TTC549 (cell line): ENCODE measurements at regions not wholly inside any gene's neighbourhood (a gene's known extent, or its start where the extent isn't known, plus 50 kb on each side); places are given as distances from the start of the nearest gene placed in this dataset.

Experiments
- FAIRE-seq: peaks from 2 replicates; lab custom pipeline; 2012; peaks lifted over from hg19 to GRCh38; lab: Jason Lieb, UNC

GRCh38 chr13:64413529-64413928, 2816.6 kb downstream of the PCDH9 start:
- no peak for FAIRE-seq

DNA sequence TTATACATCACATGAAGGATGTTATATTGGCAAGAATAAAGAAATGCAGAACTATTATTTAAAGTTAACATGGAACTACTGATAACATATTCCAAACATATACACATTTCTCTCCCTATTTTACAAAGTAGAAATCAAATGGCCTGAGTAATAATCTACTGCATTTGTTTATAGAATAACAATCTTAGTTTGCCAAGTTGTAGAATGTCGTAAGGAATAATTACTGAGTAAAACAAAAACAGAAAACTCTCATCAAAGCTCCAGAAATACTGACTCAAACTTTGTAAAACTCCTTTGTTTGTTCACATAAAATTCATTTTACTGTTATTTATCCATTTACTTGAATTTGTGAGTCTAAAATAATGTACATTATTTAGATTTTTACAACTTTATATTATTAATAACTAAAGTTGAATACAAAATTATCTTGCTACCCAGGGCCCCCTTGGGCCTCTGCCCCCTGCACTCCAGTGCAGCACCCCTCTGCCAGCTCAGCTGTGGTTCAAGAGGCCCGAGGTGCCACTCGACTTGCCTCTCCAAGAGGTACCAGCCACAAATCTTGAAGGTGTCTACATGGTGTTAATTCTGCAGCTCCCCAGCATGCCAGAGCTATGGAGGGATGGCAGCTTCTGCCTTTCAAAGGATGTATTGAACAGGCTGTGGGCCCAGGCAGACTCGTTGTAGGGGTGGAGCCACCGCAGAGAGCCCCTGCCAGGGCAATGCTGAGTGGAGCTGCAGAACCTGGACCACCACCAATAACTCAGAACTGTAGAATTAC, 2819.7 kb downstream of the PCDH9 start:
- FAIRE-seq: no peak

DNA sequence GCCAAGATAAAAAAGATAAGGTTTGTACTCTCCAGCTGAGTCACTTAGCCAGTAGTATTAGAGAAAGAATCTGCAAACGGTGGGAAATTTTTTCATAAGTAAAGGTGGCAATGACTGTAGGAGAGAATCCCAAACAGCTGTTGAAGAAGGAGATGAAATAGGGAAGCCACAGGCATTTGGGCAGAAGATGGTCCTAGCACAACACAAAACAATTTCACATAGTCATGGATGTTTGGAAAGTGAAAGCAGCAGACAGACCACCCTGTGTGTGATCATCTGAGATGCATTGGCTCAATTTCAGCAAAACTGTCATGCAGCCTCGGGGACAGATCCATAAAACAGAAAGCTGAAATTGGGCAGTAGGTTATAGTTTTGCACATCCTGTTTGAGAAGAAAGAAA, 2832.4 kb downstream of the PCDH9 start:
- FAIRE-seq: no peak

GRCh38 chr13:64377606-64378005, 2852.5 kb downstream of the PCDH9 start:
- no peak for FAIRE-seq

- FAIRE-seq: no peak
Observed at GRCh38 chr13:64371461-64371860, 2858.7 kb downstream of the PCDH9 start.

- FAIRE-seq: no peak
Observed at GRCh38 chr13:64371045-64371444, 2859.1 kb downstream of the PCDH9 start.

GRCh38 chr13:64369121-64369520, 2861.0 kb downstream of the PCDH9 start:
- no peak for FAIRE-seq

GRCh38 chr13:64362564-64362963, 2867.6 kb downstream of the PCDH9 start:
- FAIRE-seq: no peak

DNA sequence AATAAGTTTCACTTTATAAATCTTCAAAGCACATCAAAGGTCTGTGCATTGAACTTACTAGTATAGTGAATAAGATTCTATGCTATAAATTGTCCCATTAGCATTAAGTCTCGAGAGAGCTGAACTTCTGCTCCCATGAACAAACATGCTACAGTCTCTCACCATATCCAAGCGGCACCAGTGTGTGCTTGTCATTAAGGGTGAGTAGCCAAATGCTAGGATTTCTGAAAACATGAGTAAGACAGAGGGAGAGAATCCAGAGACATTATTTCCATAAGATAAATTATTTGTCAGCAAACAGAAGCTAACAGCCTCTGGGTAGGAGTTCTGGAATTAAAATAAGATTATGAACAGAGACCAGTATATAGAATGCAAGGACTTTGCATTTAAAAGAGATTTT, 2882.5 kb downstream of the PCDH9 start:
- no peak for FAIRE-seq

GRCh38 chr13:64339373-64340063, 2890.6 kb downstream of the PCDH9 start:
- FAIRE-seq: no peak

DNA sequence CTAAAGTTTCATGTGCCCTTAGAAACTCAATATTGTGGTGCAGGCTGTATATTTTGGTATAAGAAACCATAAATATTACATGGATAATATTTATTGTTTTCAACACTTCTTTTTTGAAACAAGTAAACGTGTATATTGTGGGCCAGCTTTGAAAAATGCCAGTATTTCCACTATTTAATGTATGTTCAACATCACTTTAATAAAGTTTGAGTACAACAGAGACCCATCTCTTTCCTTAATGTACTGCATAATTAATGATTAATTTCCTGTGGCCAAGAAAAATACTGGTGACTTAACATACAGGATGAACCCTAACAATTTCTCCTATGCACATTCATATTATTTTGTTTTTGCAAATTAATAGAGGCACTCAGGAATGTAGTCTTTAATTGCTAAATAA, 2891.5 kb downstream of the PCDH9 start:
- FAIRE-seq: no peak

DNA sequence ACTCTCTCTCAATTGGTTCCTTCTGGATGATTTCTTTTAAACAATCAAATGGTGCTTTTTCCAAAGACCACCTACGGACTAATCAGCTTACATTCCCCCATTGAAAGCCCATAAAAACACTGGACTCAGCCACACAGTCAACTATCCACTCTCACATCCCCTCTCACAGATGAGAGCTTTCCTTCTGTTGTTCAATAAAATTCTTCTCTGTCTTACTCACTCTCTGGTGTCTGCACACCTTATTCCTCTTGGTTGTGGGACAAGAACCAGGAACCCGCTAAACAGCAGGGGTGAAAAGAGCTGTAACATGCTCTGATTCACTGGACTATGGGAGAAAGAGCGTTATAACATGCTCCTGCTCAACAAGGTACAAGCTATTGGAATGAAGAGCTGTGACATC, 2896.2 kb downstream of the PCDH9 start:
- FAIRE-seq: no peak

GRCh38 chr13:64332048-64332447, 2898.1 kb downstream of the PCDH9 start:
- no peak for FAIRE-seq

GRCh38 chr13:64327505-64328194, 2902.5 kb downstream of the PCDH9 start:
- no peak for FAIRE-seq

DNA sequence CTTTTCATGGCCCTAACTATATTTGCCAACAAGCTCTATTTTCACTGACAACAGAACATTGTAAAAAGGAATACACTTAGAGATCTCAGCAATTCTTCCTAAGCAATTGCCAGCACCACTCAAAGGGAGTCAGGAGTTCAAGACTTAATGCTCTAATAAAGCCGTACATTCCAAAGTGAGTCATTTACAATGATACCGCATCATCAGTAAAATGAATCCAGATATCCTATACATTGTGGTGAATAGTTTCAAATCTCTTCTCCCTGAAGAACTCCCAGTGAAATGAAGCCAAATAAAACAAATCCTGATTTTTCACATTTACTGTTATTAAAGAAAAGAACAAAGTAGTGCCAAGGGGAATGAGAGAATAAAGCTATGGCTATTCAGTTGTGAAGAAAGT, 2898.7 kb upstream of the PCDH20 start:
- no peak for FAIRE-seq

DNA sequence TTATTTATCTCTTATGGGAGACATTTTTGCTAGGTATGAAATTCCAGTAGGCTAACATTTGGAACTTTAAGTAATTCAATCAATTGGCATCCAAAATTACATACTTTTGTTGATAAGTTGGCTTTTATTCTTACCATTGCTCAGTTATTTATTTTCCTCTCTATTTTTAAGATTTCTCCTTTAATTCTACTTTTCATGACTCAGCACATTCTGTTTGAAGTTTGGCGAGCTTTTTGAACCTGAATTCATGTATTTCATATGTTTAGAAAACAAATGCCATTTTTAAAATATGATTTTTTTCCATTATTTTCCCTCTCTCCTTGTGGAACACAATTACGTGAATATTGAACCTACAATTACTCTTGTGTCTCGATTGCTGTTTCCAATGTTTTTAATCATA, 2896.3 kb upstream of the PCDH20 start:
- FAIRE-seq: no peak

DNA sequence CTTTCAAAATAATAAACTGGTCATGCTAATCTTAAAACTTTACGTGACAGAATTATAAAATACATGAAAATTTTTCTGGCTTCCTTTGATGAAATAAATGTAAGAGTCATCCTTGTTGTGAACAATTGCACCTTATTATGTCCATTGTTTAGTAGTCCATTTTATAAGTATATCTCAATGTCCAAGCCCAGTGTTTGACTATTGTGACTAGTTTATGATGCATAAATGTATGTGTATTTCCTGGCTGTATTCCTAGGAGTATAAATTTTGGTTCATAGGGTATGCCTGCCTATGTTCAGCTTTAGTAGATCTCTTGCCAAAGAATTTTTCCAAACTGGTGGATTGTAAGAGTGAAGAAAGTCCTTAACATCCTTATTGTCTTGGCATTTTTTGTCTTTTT, 2895.5 kb upstream of the PCDH20 start:
- FAIRE-seq: no peak

GRCh38 chr13:64305246-64305645, 2889.6 kb upstream of the PCDH20 start:
- FAIRE-seq: no peak

GRCh38 chr13:64300239-64300638, 2884.6 kb upstream of the PCDH20 start:
- FAIRE-seq: no peak

DNA sequence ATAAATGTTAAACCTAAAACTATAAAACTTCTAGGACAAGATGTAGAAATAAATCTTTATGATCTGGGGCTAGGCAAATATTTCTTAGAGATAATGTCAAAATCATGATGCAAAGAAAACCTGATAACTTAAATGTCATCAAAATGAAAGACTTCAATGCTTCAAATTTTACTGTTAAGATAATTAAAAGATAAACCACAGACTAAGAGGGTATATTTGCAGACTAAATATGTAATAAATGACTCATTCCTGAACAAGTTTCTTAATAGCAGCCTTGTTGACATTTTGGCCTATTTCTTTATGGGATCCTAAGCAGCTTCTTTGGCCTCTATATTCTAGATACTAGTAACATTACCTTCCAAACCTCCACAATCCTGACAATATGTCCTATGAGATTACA, 2878.3 kb upstream of the PCDH20 start:
- no peak for FAIRE-seq

DNA sequence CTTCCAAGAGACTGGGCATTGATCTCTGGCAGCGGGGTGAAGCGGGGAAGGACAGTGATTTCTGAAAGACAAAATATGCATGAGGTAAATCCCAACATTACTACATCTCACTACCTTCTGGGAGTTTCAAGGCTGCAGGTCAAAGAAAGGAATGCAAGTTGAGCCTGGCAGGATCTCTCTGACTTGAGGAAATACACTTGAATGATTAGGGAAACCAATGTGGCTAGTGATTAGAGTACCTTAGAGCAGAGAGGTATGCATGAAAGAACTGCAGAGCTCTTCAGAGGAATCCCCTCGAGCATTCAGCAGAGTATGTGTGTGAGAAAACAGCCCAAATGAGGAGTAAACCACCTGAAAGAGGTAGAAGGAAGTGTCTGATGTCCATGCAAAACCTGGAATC, 2874.1 kb upstream of the PCDH20 start:
- FAIRE-seq: no peak

DNA sequence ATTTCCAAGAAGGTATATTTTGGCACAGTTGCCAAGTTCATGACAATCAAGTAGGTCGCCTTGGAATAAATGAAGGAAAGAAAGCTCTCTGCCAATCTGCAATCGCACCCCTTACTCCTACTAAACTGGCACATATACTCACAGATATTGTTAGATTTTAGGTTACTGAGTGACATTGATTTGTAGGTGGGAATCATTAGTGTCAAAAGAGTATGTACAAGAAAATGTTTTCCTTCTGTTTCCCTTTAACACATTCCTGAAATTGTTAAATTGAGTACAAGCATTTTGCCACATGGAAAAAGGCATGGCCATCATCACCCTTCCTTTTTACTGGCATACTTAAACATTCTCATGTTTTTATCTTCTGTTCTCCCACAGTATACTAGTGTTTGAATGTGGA, 2868.3 kb upstream of the PCDH20 start:
- FAIRE-seq: no peak

- FAIRE-seq: no peak
Observed at GRCh38 chr13:64278493-64278892, 2862.8 kb upstream of the PCDH20 start.
